GM12878 (cell line): ENCODE measurements at regions not wholly inside any gene's neighbourhood (a gene's known extent, or its start where the extent isn't known, plus 50 kb on each side); places are given as distances from the start of the nearest gene placed in this dataset.

Experiments
- CTCF ChIP-seq, 3 experiments: IDR thresholded peaks in 2 of 3; conservative IDR thresholded peaks in 1 of 3; 2 replicates each; pipeline ENCODE4 v1.5.1; 2011; ENCODE audit warnings: low read depth in 3 of 3, low read length in 3 of 3, mild to moderate bottlenecking in 3 of 3, control low read depth in 2 of 3, moderate library complexity in 2 of 3, inconsistent platforms in 1 of 3, mixed read lengths in 1 of 3; ENCODE audit not compliant: control insufficient read depth in 2 of 3, insufficient read depth in 1 of 3; ENCODE audit errors: extremely low read depth in 1 of 3
- IRF4 ChIP-seq: IDR thresholded peaks from 2 replicates; pipeline ENCODE4 v1.6.1; 2011; ENCODE audit warnings: low read depth, low read length
- NBN ChIP-seq: fragments of 450-650 bp; IDR thresholded peaks from 2 replicates; pipeline ENCODE4 v1.6.1; 2016
- PAX5 ChIP-seq: IDR thresholded peaks from 2 replicates; pipeline ENCODE4 v1.6.1; 2011; ENCODE audit warnings: low read depth, low read length, borderline replicate concordance
- REST ChIP-seq: IDR thresholded peaks from 2 replicates; pipeline ENCODE4 v1.6.1; 2012; ENCODE audit warnings: mild to moderate bottlenecking, low read depth, low read length
- SP1 ChIP-seq: IDR thresholded peaks from one replicate; pipeline ENCODE4 v1.6.1; 2011; ENCODE audit warnings: low read depth, low read length
- TCF12 ChIP-seq: IDR thresholded peaks from 2 replicates; pipeline ENCODE4 v1.6.1; 2011; ENCODE audit warnings: low read depth, mild to moderate bottlenecking, low read length
- USF1 ChIP-seq: IDR thresholded peaks from 2 replicates; pipeline ENCODE4 v1.6.1; 2011; ENCODE audit warnings: borderline replicate concordance, low read depth, mild to moderate bottlenecking, moderate library complexity, mixed read lengths, low read length; ENCODE audit not compliant: insufficient read depth; ENCODE audit errors: extremely low read length
- YBX1 ChIP-seq: fragments of 450-650 bp; IDR thresholded peaks from 2 replicates; pipeline ENCODE4 v1.6.1; 2016; ENCODE audit warnings: antibody characterized with exemption
- ZBTB33 ChIP-seq: fragments of 450-650 bp; IDR thresholded peaks from 2 replicates; pipeline ENCODE4 v1.6.1; 2017; ENCODE audit warnings: mild to moderate bottlenecking

GRCh38 chr20:60662307-60662706 lies 589.8 kb upstream of the CDH4 start (continued):
- TF ChIP-seq REST (no peak), NBN (no peak), SP1 (no peak), YBX1 (no peak), PAX5 (no peak), IRF4 (no peak), TCF12 (no peak), USF1 (no peak), ZBTB33 (no peak), CTCF (IDR thresholded peaks at IDR 0.05 in 2 of 3, conservative IDR thresholded peaks at IDR 0.05 in 1 of 3; ENCODE audit: control insufficient read depth in 2 of 3, extremely low read depth in 1 of 3, insufficient read depth in 1 of 3, low read depth in 3 of 3, low read length in 3 of 3) (no peak)
